ENCODE measurements at regions not wholly inside any gene's neighbourhood (a gene's known extent, or its start where the extent isn't known, plus 50 kb on each side); places are given as distances from the start of the nearest gene placed in this dataset.

- peak; percentile 79 for DNase-seq (ENCODE audit: low read depth)
These were observed 50.3 kb upstream of the ATP13A3 start for GRCh38 chr3:194536871-194537637.

All from HT1080 (cell line).